ENCODE measurements at regions not wholly inside any gene's neighbourhood (a gene's known extent, or its start where the extent isn't known, plus 50 kb on each side); places are given as distances from the start of the nearest gene placed in this dataset.

DNA sequence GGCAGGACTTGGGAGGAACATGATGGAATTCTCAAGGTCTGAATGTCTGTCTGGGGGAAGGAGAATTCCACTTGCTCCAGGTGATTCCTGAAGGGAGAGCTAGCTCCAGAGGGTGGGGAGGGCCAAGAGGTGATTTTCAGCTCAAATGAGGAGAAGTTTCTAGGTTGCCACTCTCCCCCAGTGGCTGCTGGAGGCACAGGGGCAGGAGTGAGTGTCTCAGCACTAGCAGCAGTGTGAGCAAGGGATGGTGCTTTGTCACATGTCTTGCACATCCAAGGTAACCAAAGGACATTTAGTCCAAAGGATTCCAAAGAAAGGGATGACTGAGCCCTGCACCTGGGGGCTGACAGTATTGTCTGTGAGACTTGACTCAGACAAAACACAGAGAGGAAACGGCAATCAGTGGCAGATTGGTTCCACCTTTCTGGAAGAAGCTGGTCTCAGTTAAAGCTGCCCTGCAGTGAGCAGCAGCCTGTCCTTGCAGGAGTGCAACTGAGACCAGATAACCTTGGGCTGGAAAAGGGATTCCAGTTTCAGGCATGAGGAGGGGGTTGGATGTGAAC, 51.2 kb upstream of the PCBD1 start:
- Histone ChIP-seq H3K4me1 (peaks cover 0 to 3% (median 0%) of the 10 kb centered on the region in 4 donors), H3K27me3 (no peaks in the 10 kb centered on the region), H3K4me3 (no peak overlapping the region), H3K27ac (replicated peaks in 1 of 4) (no peak overlapping the region), H3K36me3 (no peaks in the 10 kb centered on the region), H3K9me3 (no peaks in the 10 kb centered on the region)
- 71% methylated on average over 1 of the region's 1 CpG for WGBS
- intact Hi-C loops (cut with DNase I) = no loop called here
- no peak for TF ChIP-seq POLR2AphosphoS5 (IDR thresholded peaks at IDR 0.05)
- no peak for TF ChIP-seq CTCF (IDR thresholded peaks at IDR 0.05)
- no peak for TF ChIP-seq POLR2A (IDR thresholded peaks at IDR 0.05; ENCODE audit: low read depth)
- TF ChIP-seq EP300 (IDR thresholded peaks at IDR 0.05) = no peak
- DNase-seq (ENCODE audit: extremely low spot score) = no peak

GRCh38 chr10:70940834-70941568, 52.6 kb upstream of the PCBD1 start:
- no peak overlapping the region for H3K27ac ChIP-seq (replicated peaks in 1 of 4)
- peaks cover 0 to 3% (median 0%) of the 10 kb centered on the region in 4 donors for H3K4me1 ChIP-seq
- H3K4me3 ChIP-seq = no peak overlapping the region
- DNase-seq (ENCODE audit: extremely low spot score) = no peak
- TF ChIP-seq EP300 (IDR thresholded peaks at IDR 0.05) (no peak), POLR2AphosphoS5 (IDR thresholded peaks at IDR 0.05) (no peak), POLR2A (IDR thresholded peaks at IDR 0.05; ENCODE audit: low read depth) (no peak), CTCF (IDR thresholded peaks at IDR 0.05) (no peak)
- H3K9me3 ChIP-seq = no peaks in the 10 kb centered on the region
- no peaks in the 10 kb centered on the region for H3K36me3 ChIP-seq
- 68% methylated on average over 6 of the region's 6 CpGs for WGBS
- no peaks in the 10 kb centered on the region for H3K27me3 ChIP-seq
- intact Hi-C loops (cut with DNase I) = no loop called here

GRCh38 chr10:70942125-70942524, 53.8 kb upstream of the PCBD1 start:
- no peak for TF ChIP-seq POLR2AphosphoS5 (IDR thresholded peaks at IDR 0.05)
- TF ChIP-seq EP300 (IDR thresholded peaks at IDR 0.05) = no peak
- no peak for TF ChIP-seq POLR2A (IDR thresholded peaks at IDR 0.05; ENCODE audit: low read depth)
- TF ChIP-seq CTCF (IDR thresholded peaks at IDR 0.05) = no peak
- Histone ChIP-seq H3K9me3 (no peaks in the 10 kb centered on the region), H3K4me1 (peaks cover 0 to 3% (median 0%) of the 10 kb centered on the region in 4 donors), H3K4me3 (no peak overlapping the region), H3K27me3 (no peaks in the 10 kb centered on the region), H3K36me3 (no peaks in the 10 kb centered on the region), H3K27ac (replicated peaks in 1 of 4) (no peak overlapping the region)
- DNase-seq (ENCODE audit: extremely low spot score) = no peak
- intact Hi-C loops (cut with DNase I) = no loop called here
- WGBS = 100% methylated on average over 4 of the region's 6 CpGs

- Histone ChIP-seq H3K9me3 (no peaks in the 10 kb centered on the region), H3K36me3 (no peaks in the 10 kb centered on the region), H3K27me3 (no peaks in the 10 kb centered on the region), H3K4me3 (no peak overlapping the region), H3K4me1 (peaks cover 0 to 3% (median 0%) of the 10 kb centered on the region in 4 donors), H3K27ac (replicated peaks in 1 of 4) (no peak overlapping the region)
- intact Hi-C loops (cut with DNase I) = no loop called here
- WGBS = 82% methylated on average over 3 of the region's 3 CpGs
- TF ChIP-seq CTCF (IDR thresholded peaks at IDR 0.05) (no peak), EP300 (IDR thresholded peaks at IDR 0.05) (no peak), POLR2AphosphoS5 (IDR thresholded peaks at IDR 0.05) (no peak), POLR2A (IDR thresholded peaks at IDR 0.05; ENCODE audit: low read depth) (no peak)
- no peak for DNase-seq (ENCODE audit: extremely low spot score)
Observed at GRCh38 chr10:70942725-70943124, 54.4 kb upstream of the PCBD1 start.
